Endothelial cell (in vitro differentiated cells): ENCODE measurements at regions not wholly inside any gene's neighbourhood (a gene's known extent, or its start where the extent isn't known, plus 50 kb on each side); places are given as distances from the start of the nearest gene placed in this dataset.

ENCODE experiments used
- DNase-seq: peaks from one replicate; pipeline ENCODE4 v3.0.0; 2021; ENCODE audit warnings: low spot score
- H3K27ac Mint-ChIP-seq: one replicate; pipeline ENCODE4 v1.8.0; 2021; ENCODE audit warnings: mixed read lengths, inconsistent platforms; ENCODE audit not compliant: unreplicated experiment
- H3K27me3 Mint-ChIP-seq: one replicate; pipeline ENCODE4 v1.8.0; 2021; ENCODE audit warnings: mild to moderate bottlenecking, moderate library complexity, mixed read lengths, inconsistent platforms; ENCODE audit not compliant: unreplicated experiment
- H3K36me3 Mint-ChIP-seq: one replicate; pipeline ENCODE4 v1.8.0; 2021; ENCODE audit warnings: mild to moderate bottlenecking, low read depth, mixed read lengths, inconsistent platforms; ENCODE audit not compliant: unreplicated experiment
- H3K4me1 Mint-ChIP-seq: one replicate; pipeline ENCODE4 v1.8.0; 2021; ENCODE audit warnings: mild to moderate bottlenecking, mixed read lengths, inconsistent platforms; ENCODE audit not compliant: unreplicated experiment
- H3K4me3 Mint-ChIP-seq: one replicate; pipeline ENCODE4 v1.8.0; 2021; ENCODE audit warnings: mild to moderate bottlenecking, mixed read lengths, inconsistent platforms; ENCODE audit not compliant: unreplicated experiment
- H3K9me3 Mint-ChIP-seq: one replicate; pipeline ENCODE4 v1.8.0; 2021; ENCODE audit warnings: mixed read lengths, inconsistent platforms; ENCODE audit not compliant: unreplicated experiment
- TF ChIP-seq, protein P1 (sequence below): fragments of 200-600 bp; sonication (generic); IDR thresholded peaks from one replicate; pipeline ENCODE4 v1.5.0; 2021; ENCODE audit warnings: antibody characterized with exemption; ENCODE audit not compliant: unreplicated experiment

DNA sequence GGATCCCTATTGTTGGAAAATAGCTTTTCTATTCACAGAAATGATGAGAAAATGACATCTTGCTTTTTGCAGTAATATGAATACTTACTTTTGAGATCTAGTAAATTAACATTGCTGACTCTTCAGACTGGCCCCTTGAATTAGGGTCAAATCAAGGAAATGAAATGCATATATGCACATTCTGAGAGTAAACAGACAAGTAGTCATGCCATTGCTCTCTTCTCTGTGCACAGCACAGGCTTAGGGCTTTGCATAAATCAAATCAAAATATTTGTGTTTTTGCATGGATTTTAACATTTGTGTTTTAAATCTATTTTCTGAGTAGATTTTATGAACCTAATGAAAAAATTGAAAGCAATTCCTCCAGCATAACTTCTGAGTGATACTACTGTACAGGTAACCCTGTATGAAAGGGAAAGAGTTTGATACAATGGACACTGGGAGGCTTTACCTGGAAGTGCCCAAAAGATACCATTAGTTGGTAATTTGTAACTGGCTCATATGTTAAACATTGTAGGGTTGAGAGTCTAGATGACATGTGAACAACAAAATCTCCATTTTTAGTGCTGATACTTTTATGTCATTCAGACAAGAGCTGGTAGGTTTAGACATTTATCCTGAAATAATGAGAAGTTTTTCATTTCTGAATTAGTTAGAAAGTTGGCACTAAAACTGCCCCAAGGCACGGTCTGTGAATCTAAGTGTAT, 280.2 kb upstream of the FBXO33 start:
- H3K4me3 Mint-ChIP-seq, result no peak overlapping the region
- H3K27me3 Mint-ChIP-seq, result no peaks in the 10 kb centered on the region
- no peak overlapping the region for H3K27ac Mint-ChIP-seq
- no peaks in the 10 kb centered on the region for H3K9me3 Mint-ChIP-seq
- H3K4me1 Mint-ChIP-seq, result no peaks in the 10 kb centered on the region
- H3K36me3 Mint-ChIP-seq, result no peaks in the 10 kb centered on the region
- TF ChIP-seq, protein P1, sequence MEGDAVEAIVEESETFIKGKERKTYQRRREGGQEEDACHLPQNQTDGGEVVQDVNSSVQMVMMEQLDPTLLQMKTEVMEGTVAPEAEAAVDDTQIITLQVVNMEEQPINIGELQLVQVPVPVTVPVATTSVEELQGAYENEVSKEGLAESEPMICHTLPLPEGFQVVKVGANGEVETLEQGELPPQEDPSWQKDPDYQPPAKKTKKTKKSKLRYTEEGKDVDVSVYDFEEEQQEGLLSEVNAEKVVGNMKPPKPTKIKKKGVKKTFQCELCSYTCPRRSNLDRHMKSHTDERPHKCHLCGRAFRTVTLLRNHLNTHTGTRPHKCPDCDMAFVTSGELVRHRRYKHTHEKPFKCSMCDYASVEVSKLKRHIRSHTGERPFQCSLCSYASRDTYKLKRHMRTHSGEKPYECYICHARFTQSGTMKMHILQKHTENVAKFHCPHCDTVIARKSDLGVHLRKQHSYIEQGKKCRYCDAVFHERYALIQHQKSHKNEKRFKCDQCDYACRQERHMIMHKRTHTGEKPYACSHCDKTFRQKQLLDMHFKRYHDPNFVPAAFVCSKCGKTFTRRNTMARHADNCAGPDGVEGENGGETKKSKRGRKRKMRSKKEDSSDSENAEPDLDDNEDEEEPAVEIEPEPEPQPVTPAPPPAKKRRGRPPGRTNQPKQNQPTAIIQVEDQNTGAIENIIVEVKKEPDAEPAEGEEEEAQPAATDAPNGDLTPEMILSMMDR, result no peak
- no peak for DNase-seq

DNA sequence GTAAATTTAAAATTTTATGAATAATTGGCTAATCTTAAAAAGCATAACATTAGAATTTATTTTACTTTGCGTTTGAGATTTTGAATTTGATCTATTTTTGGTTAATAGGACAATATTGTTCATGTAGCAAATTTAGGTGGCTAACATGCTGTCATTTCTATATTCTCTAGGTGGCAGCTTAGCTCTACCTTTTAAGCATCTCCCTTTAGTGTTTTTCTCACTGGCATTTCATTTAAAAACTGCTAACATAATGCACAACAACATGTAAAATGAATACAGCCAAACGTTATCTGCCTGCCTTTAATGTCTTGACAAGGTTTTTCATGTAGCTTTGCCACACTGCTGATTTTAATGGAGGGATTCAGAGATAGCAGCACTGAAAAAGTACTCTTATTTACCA, 272.4 kb upstream of the FBXO33 start:
- DNase-seq, result no peak
- TF ChIP-seq, protein P1, result no peak
- H3K27ac Mint-ChIP-seq, result no peak overlapping the region
- H3K4me1 Mint-ChIP-seq, result no peaks in the 10 kb centered on the region
- no peak overlapping the region for H3K4me3 Mint-ChIP-seq
- peaks cover 9% of the 10 kb centered on the region for H3K36me3 Mint-ChIP-seq
- no peaks in the 10 kb centered on the region for H3K9me3 Mint-ChIP-seq
- H3K27me3 Mint-ChIP-seq, result peaks cover 1% of the 10 kb centered on the region

DNA sequence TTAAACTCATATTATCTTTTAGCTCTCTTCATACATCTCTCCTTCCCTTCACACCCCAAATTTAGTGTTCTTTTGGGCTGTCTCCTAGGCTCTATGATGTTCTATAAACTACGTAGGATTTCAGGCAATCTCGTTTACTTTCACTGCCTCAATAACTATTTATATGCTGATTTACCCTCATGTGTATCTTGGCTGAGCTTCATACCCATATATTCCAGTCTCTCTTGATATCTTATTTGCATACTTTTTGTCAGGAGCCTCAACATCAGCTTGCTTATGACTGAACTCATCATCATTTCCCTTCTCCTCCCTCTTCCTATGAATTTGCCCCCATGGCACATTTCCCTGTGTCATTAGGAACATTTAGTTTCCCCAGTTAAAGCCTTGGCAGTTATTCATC, 262.1 kb upstream of the FBXO33 start:
- TF ChIP-seq, protein P1, result no peak
- Mint-ChIP-seq H3K4me1 (no peaks in the 10 kb centered on the region), H3K9me3 (no peaks in the 10 kb centered on the region), H3K27me3 (no peaks in the 10 kb centered on the region), H3K27ac (no peak overlapping the region), H3K4me3 (no peak overlapping the region), H3K36me3 (no peaks in the 10 kb centered on the region)
- no peak for DNase-seq

DNA sequence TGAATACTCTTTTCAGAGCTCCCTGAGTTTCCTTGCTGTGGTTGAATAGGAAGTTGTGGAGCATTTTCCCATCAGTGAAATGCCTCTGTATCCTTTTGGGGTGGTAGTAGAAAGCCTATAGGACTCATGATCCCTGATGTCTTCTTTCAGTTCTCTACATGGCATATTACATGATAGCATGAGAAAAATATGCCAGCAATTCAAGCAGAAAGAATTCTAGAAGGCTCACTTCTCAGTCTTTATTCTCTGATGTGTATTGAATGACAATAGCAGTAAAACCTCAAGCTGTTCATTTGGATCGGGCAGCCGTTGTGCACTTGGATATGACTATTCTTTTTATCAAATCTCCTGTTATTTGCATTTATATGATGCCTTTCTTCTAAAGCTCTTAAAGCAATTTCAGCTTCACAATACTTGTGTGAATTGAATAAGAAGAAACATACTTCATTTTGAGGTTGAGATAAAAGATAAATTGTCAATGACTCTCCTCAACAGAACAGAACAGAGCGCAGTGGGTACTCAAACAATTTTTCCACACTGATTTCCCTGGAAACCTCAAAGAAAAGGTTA, 251.5 kb upstream of the FBXO33 start:
- Mint-ChIP-seq H3K27ac (no peak overlapping the region), H3K4me1 (no peaks in the 10 kb centered on the region)
- no peak for DNase-seq

DNA sequence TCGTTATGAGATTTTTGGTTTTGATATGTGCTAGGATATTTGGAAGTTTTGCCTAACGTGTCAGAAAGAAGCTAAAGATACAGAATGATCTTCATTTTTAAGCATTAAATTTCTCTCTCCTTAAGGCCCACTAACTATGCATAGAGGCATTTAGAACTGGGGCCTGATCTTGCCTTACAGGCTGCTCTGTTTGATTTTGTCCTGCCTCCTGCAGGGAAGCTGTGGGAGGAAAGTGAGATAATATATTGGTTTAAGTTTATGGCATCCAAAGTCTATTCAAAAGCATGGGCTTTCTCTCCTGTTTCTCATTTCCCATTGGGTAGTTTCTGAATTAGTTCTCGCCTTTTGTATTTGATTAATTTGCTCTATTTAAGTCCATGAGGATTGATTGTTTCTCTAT, 250.3 kb upstream of the FBXO33 start:
- TF ChIP-seq, protein P1, result no peak
- Mint-ChIP-seq H3K27me3 (peaks cover 2% of the 10 kb centered on the region), H3K36me3 (no peaks in the 10 kb centered on the region)

More for the DNA sequence above, 251.5 kb upstream of the FBXO33 start:
- peaks cover 2% of the 10 kb centered on the region for H3K27me3 Mint-ChIP-seq
- H3K36me3 Mint-ChIP-seq, result no peaks in the 10 kb centered on the region
- no peak overlapping the region for H3K4me3 Mint-ChIP-seq
- H3K9me3 Mint-ChIP-seq, result no peaks in the 10 kb centered on the region
- TF ChIP-seq, protein P1, result no peak

More for the DNA sequence above, 250.3 kb upstream of the FBXO33 start:
- Mint-ChIP-seq H3K9me3 (no peaks in the 10 kb centered on the region), H3K27ac (no peak overlapping the region), H3K4me3 (no peak overlapping the region), H3K4me1 (no peaks in the 10 kb centered on the region)
- DNase-seq, result no peak
